H1 (cell line): ENCODE measurements at regions not wholly inside any gene's neighbourhood (a gene's known extent, or its start where the extent isn't known, plus 50 kb on each side); places are given as distances from the start of the nearest gene placed in this dataset.

Experiments
- HDAC2 ChIP-seq, 2 experiments: fragments of 300-600 bp in 1 of 2; sonication (generic) in 1 of 2; IDR thresholded peaks; 2 replicates each; pipeline ENCODE4 v1.6.1; 2011 to 2012; ENCODE audit warnings: low read depth in 2 of 2, low read length in 2 of 2, mild to moderate bottlenecking in 2 of 2, moderate library complexity in 2 of 2, borderline replicate concordance in 1 of 2, inconsistent platforms in 1 of 2
- MAX ChIP-seq: IDR thresholded peaks from 2 replicates; pipeline ENCODE4 v1.6.1; 2012; ENCODE audit warnings: inconsistent platforms
- SIN3A ChIP-seq, 2 experiments: IDR thresholded peaks in 1 of 2; conservative IDR thresholded peaks in 1 of 2; 2 replicates each; pipeline ENCODE4 v1.6.1; 2011 to 2012; ENCODE audit warnings: low read length in 2 of 2, improper control_type of control experiment in 1 of 2, low read depth in 1 of 2, mild to moderate bottlenecking in 1 of 2
- SP1 ChIP-seq: IDR thresholded peaks from 2 replicates; pipeline ENCODE4 v1.6.1; 2011; ENCODE audit warnings: low read depth, low read length

GRCh38 chrX:6954836-6955235, 192.7 kb upstream of the STS start (continued):
- TF ChIP-seq SIN3A (conservative IDR thresholded peaks at IDR 0.05 in 1 of 2, IDR thresholded peaks at IDR 0.05 in 1 of 2; ENCODE audit: low read depth in 1 of 2, low read length in 2 of 2) (no peak), HDAC2 (IDR thresholded peaks at IDR 0.05; ENCODE audit: borderline replicate concordance in 1 of 2, low read depth in 2 of 2, low read length in 2 of 2) (no peak), MAX (no peak), SP1 (no peak)
- TF ChIP-seq, all 59 proteins: peak for 0
